ENCODE measurements at regions not wholly inside any gene's neighbourhood (a gene's known extent, or its start where the extent isn't known, plus 50 kb on each side); places are given as distances from the start of the nearest gene placed in this dataset.

- DNase-seq (ENCODE audit: low read depth in 1 of 2, low spot score in 1 of 2) = no peak
- TF ChIP-seq CTCF (IDR thresholded peaks at IDR 0.05; ENCODE audit: insufficient read depth, low read length) = no peak
- no peak for TF ChIP-seq REST (IDR thresholded peaks at IDR 0.05; ENCODE audit: insufficient replicate concordance, low read depth)
- TF ChIP-seq SPI1 (IDR thresholded peaks at IDR 0.05; ENCODE audit: borderline replicate concordance, low read depth) = no peak
- TF ChIP-seq GABPA (IDR thresholded peaks at IDR 0.05; ENCODE audit: low read depth) = no peak
- no peak for TF ChIP-seq POLR2AphosphoS5 (IDR thresholded peaks at IDR 0.05; ENCODE audit: low read depth)
- no peak overlapping the region for H3K4me3 ChIP-seq (replicated peaks; ENCODE audit: insufficient read depth, low read length)
- H3K27me3 ChIP-seq (ENCODE audit: insufficient read depth, poor library complexity, severe bottlenecking) = no peaks in the 10 kb centered on the region
- H3K27ac ChIP-seq (replicated peaks) = no peak overlapping the region
Measured at GRCh38 chr6:77362055-77362454, 101.2 kb downstream of the HTR1B start.

GRCh38 chr6:77361018-77361417, 102.3 kb downstream of the HTR1B start:
- TF ChIP-seq SPI1 (IDR thresholded peaks at IDR 0.05; ENCODE audit: borderline replicate concordance, low read depth) (no peak), POLR2AphosphoS5 (IDR thresholded peaks at IDR 0.05; ENCODE audit: low read depth) (no peak), REST (IDR thresholded peaks at IDR 0.05; ENCODE audit: insufficient replicate concordance, low read depth) (no peak), GABPA (IDR thresholded peaks at IDR 0.05; ENCODE audit: low read depth) (no peak), CTCF (IDR thresholded peaks at IDR 0.05; ENCODE audit: insufficient read depth, low read length) (no peak)
- no peak for DNase-seq (ENCODE audit: low read depth in 1 of 2, low spot score in 1 of 2)
- H3K27me3 ChIP-seq (ENCODE audit: insufficient read depth, poor library complexity, severe bottlenecking) = no peaks in the 10 kb centered on the region
- no peak overlapping the region for H3K4me3 ChIP-seq (replicated peaks; ENCODE audit: insufficient read depth, low read length)
- no peak overlapping the region for H3K27ac ChIP-seq (replicated peaks)

GRCh38 chr6:77356821-77357220, 106.5 kb downstream of the HTR1B start:
- no peaks in the 10 kb centered on the region for H3K27me3 ChIP-seq (ENCODE audit: insufficient read depth, poor library complexity, severe bottlenecking)
- TF ChIP-seq CTCF (IDR thresholded peaks at IDR 0.05; ENCODE audit: insufficient read depth, low read length) = no peak
- no peak overlapping the region for H3K4me3 ChIP-seq (replicated peaks; ENCODE audit: insufficient read depth, low read length)
- no peak for DNase-seq (ENCODE audit: low read depth in 1 of 2, low spot score in 1 of 2)
- no peak overlapping the region for H3K27ac ChIP-seq (replicated peaks)

GRCh38 chr6:77354581-77354980, 108.7 kb downstream of the HTR1B start:
- Histone ChIP-seq H3K27me3 (ENCODE audit: insufficient read depth, poor library complexity, severe bottlenecking) (no peaks in the 10 kb centered on the region), H3K4me3 (replicated peaks; ENCODE audit: insufficient read depth, low read length) (no peak overlapping the region), H3K27ac (replicated peaks) (no peak overlapping the region)
- TF ChIP-seq POLR2AphosphoS5 (IDR thresholded peaks at IDR 0.05; ENCODE audit: low read depth) = no peak
- no peak for TF ChIP-seq GABPA (IDR thresholded peaks at IDR 0.05; ENCODE audit: low read depth)
- no peak for TF ChIP-seq CTCF (IDR thresholded peaks at IDR 0.05; ENCODE audit: insufficient read depth, low read length)
- TF ChIP-seq SPI1 (IDR thresholded peaks at IDR 0.05; ENCODE audit: borderline replicate concordance, low read depth) = no peak
- TF ChIP-seq REST (IDR thresholded peaks at IDR 0.05; ENCODE audit: insufficient replicate concordance, low read depth) = no peak
- no peak for DNase-seq (ENCODE audit: low read depth in 1 of 2, low spot score in 1 of 2)

Data from HL-60 (cell line).